ENCODE measurements at regions not wholly inside any gene's neighbourhood (a gene's known extent, or its start where the extent isn't known, plus 50 kb on each side); places are given as distances from the start of the nearest gene placed in this dataset.

GRCh38 chr21:32915099-32915498 is 110.6 kb upstream of the OLIG2 start:
- TF ChIP-seq CTCF (IDR thresholded peaks at IDR 0.05): no peak
- no peak for TF ChIP-seq POLR2A (IDR thresholded peaks at IDR 0.05)
- TF ChIP-seq EP300 (IDR thresholded peaks at IDR 0.05): no peak
